ENCODE measurements at regions not wholly inside any gene's neighbourhood (a gene's known extent, or its start where the extent isn't known, plus 50 kb on each side); places are given as distances from the start of the nearest gene placed in this dataset.

GRCh38 chr11:23668324-23668723, 808.0 kb upstream of the CCDC179 start:
- POLR2A ChIA-PET, result no interaction called here
- Mint-ChIP-seq H3K36me3 (no peaks in the 10 kb centered on the region), H3K27ac (no peak overlapping the region), H3K4me3 (no peak overlapping the region), H3K27me3 (no peaks in the 10 kb centered on the region), H3K4me1 (ENCODE audit: low read depth) (no peaks in the 10 kb centered on the region), H3K9me3 (peaks cover 13% of the 10 kb centered on the region)
- CTCF ChIA-PET, result no interaction called here
- intact Hi-C loops (cut with micrococcal nuclease), result no loop called here
- DNase-seq, result no peak

- ChIA-PET POLR2A (no interaction called here), CTCF (no interaction called here)
- Mint-ChIP-seq H3K27ac (no peak overlapping the region), H3K36me3 (no peaks in the 10 kb centered on the region), H3K27me3 (no peaks in the 10 kb centered on the region), H3K9me3 (peaks cover 6% of the 10 kb centered on the region), H3K4me1 (ENCODE audit: low read depth) (no peaks in the 10 kb centered on the region), H3K4me3 (no peak overlapping the region)
- intact Hi-C loops (cut with micrococcal nuclease), result no loop called here
- DNase-seq, result no peak
Observed at GRCh38 chr11:23673366-23673765, 813.1 kb upstream of the CCDC179 start.

- no peak for DNase-seq
- intact Hi-C loops (cut with micrococcal nuclease), result no loop called here
- ChIA-PET POLR2A (no interaction called here), CTCF (no interaction called here)
- H3K27me3 Mint-ChIP-seq, result no peaks in the 10 kb centered on the region
- no peak overlapping the region for H3K4me3 Mint-ChIP-seq
- no peaks in the 10 kb centered on the region for H3K36me3 Mint-ChIP-seq
- H3K27ac Mint-ChIP-seq, result no peak overlapping the region
- no peaks in the 10 kb centered on the region for H3K4me1 Mint-ChIP-seq (ENCODE audit: low read depth)
- peaks cover 6% of the 10 kb centered on the region for H3K9me3 Mint-ChIP-seq
Observed at GRCh38 chr11:23674866-23675265, 814.6 kb upstream of the CCDC179 start.

DNA sequence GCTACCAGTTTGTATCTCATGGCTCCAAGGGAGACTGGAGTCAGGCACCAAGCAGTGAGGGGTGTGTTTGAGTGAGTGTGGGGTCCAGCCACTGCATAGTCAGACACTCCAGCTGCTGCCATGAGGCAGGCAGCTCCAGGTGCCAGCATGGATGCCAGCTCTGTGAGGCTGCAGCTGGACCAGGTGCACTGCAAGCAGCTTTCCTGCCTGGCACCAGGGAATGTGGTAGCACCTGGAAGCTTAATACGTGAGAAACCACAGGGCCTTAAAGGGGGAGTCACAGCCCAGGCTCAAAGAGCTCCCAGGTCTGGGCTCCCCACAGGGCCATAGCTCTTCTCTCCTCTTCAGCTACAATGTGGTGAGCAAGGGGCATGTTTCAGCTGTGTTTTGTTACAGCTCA, 817.8 kb upstream of the LUZP2 start:
- CTCF ChIA-PET, result no interaction called here
- intact Hi-C loops (cut with micrococcal nuclease), result no loop called here
- Mint-ChIP-seq H3K36me3 (no peaks in the 10 kb centered on the region), H3K27ac (no peak overlapping the region), H3K4me3 (no peak overlapping the region), H3K27me3 (no peaks in the 10 kb centered on the region), H3K4me1 (ENCODE audit: low read depth) (no peaks in the 10 kb centered on the region), H3K9me3 (peaks cover 2% of the 10 kb centered on the region)
- no peak for DNase-seq
- POLR2A ChIA-PET, result no interaction called here

DNA sequence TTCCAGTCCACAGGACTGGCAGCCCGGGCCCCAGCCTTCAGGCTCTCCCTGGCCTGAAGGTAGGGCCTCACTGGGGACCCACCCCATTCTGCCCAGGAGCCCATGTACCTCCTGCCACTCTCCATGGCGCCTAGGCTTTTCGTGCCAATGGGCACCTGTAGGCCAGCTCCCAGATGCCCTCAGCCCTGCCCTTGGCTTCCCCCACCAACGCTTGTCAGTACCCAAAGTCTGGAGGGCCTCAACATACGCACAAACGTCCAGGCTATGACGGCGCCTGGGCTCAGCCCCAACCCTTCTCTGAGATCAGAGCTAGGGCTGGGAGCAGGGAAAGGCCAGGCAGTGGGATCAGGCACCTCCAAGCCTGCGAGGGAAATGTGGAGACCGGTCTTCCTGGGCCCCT, 816.9 kb upstream of the LUZP2 start:
- no peaks in the 10 kb centered on the region for H3K36me3 Mint-ChIP-seq
- no peak for DNase-seq
- ChIA-PET CTCF (no interaction called here), POLR2A (no interaction called here)
- H3K27me3 Mint-ChIP-seq, result no peaks in the 10 kb centered on the region
- no peaks in the 10 kb centered on the region for H3K4me1 Mint-ChIP-seq (ENCODE audit: low read depth)
- H3K9me3 Mint-ChIP-seq, result no peaks in the 10 kb centered on the region
- intact Hi-C loops (cut with micrococcal nuclease), result no loop called here
- H3K4me3 Mint-ChIP-seq, result no peak overlapping the region
- no peak overlapping the region for H3K27ac Mint-ChIP-seq

DNA sequence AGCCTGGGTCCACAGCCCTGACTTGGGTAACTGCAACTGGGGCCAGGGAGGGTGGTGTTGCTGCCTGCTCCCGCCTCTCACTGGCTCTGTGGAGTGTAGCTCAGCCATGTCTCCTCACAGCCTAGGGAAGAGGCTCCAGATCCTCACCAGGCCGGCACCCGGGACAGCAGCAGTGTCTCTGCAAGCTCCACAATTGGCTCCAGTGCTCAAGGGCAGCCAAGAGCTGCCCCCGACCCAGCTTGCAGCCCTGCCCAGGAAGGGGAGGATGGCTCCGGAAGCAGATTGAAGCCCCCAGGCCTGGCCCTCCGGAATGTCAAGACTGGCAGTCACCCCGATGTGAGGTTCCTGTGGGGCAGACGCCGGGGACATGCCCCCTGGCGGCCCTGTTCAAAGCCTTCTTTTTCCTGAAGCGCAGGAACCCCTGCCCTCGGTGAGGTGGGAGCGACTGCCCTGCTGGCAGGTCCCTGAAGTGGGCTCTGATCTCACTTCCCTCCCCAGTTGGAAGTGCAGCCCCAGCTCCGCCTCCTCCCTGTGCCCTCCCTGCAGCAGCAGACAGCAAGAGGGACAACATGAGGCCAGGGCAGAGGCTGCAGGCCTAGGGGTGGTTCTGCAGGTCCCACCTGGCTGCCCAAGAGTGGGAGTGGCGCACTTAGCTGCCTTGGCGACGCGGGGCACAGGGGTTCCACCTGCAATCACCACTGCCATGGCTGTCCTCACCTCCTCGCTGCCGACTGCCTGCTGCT, 816.2 kb upstream of the LUZP2 start:
- H3K27me3 Mint-ChIP-seq, result no peaks in the 10 kb centered on the region
- H3K27ac Mint-ChIP-seq, result no peak overlapping the region
- no peaks in the 10 kb centered on the region for H3K4me1 Mint-ChIP-seq (ENCODE audit: low read depth)
- no peaks in the 10 kb centered on the region for H3K36me3 Mint-ChIP-seq
- DNase-seq, result no peak
- ChIA-PET CTCF (no interaction called here), POLR2A (no interaction called here)
- no peaks in the 10 kb centered on the region for H3K9me3 Mint-ChIP-seq
- no peak overlapping the region for H3K4me3 Mint-ChIP-seq
- intact Hi-C loops (cut with micrococcal nuclease), result no loop called here

DNA sequence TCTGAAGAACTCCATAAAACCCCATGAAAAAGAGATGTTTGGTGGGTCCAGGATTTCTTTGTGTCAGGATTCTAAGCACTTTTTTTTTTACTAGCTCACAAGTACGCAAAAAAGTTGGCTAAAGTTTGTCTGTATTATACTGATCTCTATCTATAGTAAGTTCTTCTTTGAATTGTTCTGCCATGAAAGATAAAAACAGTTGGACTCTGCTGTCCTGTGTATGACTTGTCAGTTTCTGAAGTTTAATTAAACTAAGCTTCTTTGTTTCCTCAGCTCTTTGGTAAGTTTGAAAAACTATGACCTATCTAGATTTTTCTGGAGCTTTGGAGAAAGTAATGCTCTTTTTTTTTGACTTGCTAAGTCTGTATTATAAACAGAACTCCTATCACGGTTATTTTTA, 812.2 kb upstream of the LUZP2 start:
- Mint-ChIP-seq H3K4me1 (ENCODE audit: low read depth) (no peaks in the 10 kb centered on the region), H3K27me3 (no peaks in the 10 kb centered on the region), H3K4me3 (no peak overlapping the region), H3K9me3 (peaks cover 4% of the 10 kb centered on the region), H3K36me3 (no peaks in the 10 kb centered on the region), H3K27ac (no peak overlapping the region)
- intact Hi-C loops (cut with micrococcal nuclease), result no loop called here
- DNase-seq, result no peak
- ChIA-PET POLR2A (no interaction called here), CTCF (no interaction called here)

GRCh38 chr11:23687991-23688390, 808.9 kb upstream of the LUZP2 start:
- intact Hi-C loops (cut with micrococcal nuclease), result no loop called here
- H3K9me3 Mint-ChIP-seq, result peaks cover 9% of the 10 kb centered on the region
- CTCF ChIA-PET, result no interaction called here

GRCh38 chr11:23688411-23688810, 808.4 kb upstream of the LUZP2 start:
- no peaks in the 10 kb centered on the region for H3K4me1 Mint-ChIP-seq (ENCODE audit: low read depth)
- ChIA-PET CTCF (no interaction called here), POLR2A (no interaction called here)
- H3K27ac Mint-ChIP-seq, result no peak overlapping the region
- H3K9me3 Mint-ChIP-seq, result peaks cover 9% of the 10 kb centered on the region
- no peak for DNase-seq
- no peaks in the 10 kb centered on the region for H3K27me3 Mint-ChIP-seq
- intact Hi-C loops (cut with micrococcal nuclease), result no loop called here
- no peaks in the 10 kb centered on the region for H3K36me3 Mint-ChIP-seq
- H3K4me3 Mint-ChIP-seq, result no peak overlapping the region

More at GRCh38 chr11:23687991-23688390, 808.9 kb upstream of the LUZP2 start:
- DNase-seq, result no peak
- H3K27ac Mint-ChIP-seq, result no peak overlapping the region
- H3K4me1 Mint-ChIP-seq (ENCODE audit: low read depth), result no peaks in the 10 kb centered on the region
- no peak overlapping the region for H3K4me3 Mint-ChIP-seq
- H3K36me3 Mint-ChIP-seq, result no peaks in the 10 kb centered on the region
- no peaks in the 10 kb centered on the region for H3K27me3 Mint-ChIP-seq
- POLR2A ChIA-PET, result no interaction called here

- no peak overlapping the region for H3K27ac Mint-ChIP-seq
- no peaks in the 10 kb centered on the region for H3K27me3 Mint-ChIP-seq
- no peak for DNase-seq
- ChIA-PET CTCF (no interaction called here), POLR2A (no interaction called here)
- intact Hi-C loops (cut with micrococcal nuclease), result no loop called here
- peaks cover 13% of the 10 kb centered on the region for H3K9me3 Mint-ChIP-seq
- H3K4me3 Mint-ChIP-seq, result no peak overlapping the region
- H3K4me1 Mint-ChIP-seq (ENCODE audit: low read depth), result no peaks in the 10 kb centered on the region
- H3K36me3 Mint-ChIP-seq, result no peaks in the 10 kb centered on the region
Observed at GRCh38 chr11:23688835-23689234, 808.0 kb upstream of the LUZP2 start.

- H3K4me1 Mint-ChIP-seq (ENCODE audit: low read depth), result no peaks in the 10 kb centered on the region
- intact Hi-C loops (cut with micrococcal nuclease), result no loop called here
Observed at GRCh38 chr11:23696688-23697415, 800.0 kb upstream of the LUZP2 start.

GRCh38 chr11:23704183-23704582, 792.7 kb upstream of the LUZP2 start:
- Mint-ChIP-seq H3K36me3 (no peaks in the 10 kb centered on the region), H3K9me3 (peaks cover 18% of the 10 kb centered on the region), H3K27ac (no peak overlapping the region), H3K4me1 (ENCODE audit: low read depth) (no peaks in the 10 kb centered on the region), H3K4me3 (no peak overlapping the region), H3K27me3 (no peaks in the 10 kb centered on the region)
- CTCF ChIA-PET, result no interaction called here
- POLR2A ChIA-PET, result no interaction called here
- DNase-seq, result no peak
- intact Hi-C loops (cut with micrococcal nuclease), result no loop called here

More at GRCh38 chr11:23696688-23697415, 800.0 kb upstream of the LUZP2 start:
- CTCF ChIA-PET, result no interaction called here
- POLR2A ChIA-PET, result no interaction called here
- DNase-seq, result no peak
- no peak overlapping the region for H3K4me3 Mint-ChIP-seq
- H3K27ac Mint-ChIP-seq, result no peak overlapping the region
- no peaks in the 10 kb centered on the region for H3K27me3 Mint-ChIP-seq
- peaks cover 13% of the 10 kb centered on the region for H3K9me3 Mint-ChIP-seq
- H3K36me3 Mint-ChIP-seq, result no peaks in the 10 kb centered on the region

- ChIA-PET CTCF (no interaction called here), POLR2A (no interaction called here)
- Mint-ChIP-seq H3K36me3 (no peaks in the 10 kb centered on the region), H3K27me3 (no peaks in the 10 kb centered on the region), H3K4me1 (ENCODE audit: low read depth) (no peaks in the 10 kb centered on the region), H3K4me3 (no peak overlapping the region), H3K9me3 (peaks cover 35% of the 10 kb centered on the region), H3K27ac (no peak overlapping the region)
- intact Hi-C loops (cut with micrococcal nuclease), result no loop called here
- no peak for DNase-seq
Observed at GRCh38 chr11:23711981-23712380, 784.9 kb upstream of the LUZP2 start.
